Mucosa of descending colon (tissue), 3 donors: ENCODE measurements at regions not wholly inside any gene's neighbourhood (a gene's known extent, or its start where the extent isn't known, plus 50 kb on each side); places are given as distances from the start of the nearest gene placed in this dataset.
A peak's percentile ranks its signal among the peaks of the same experiment; 100 is the strongest.
"Not testable (repeated sequence)": the region's sequence is repeated elsewhere in the genome, so short reads cannot be mapped to it uniquely, and the experiment has no call there.

Source experiments
- ATAC-seq: fragments of 200-7000 bp; cut with Tn5 transposase; one replicate; pipeline ENCODE4 v1.9.1; 2020; ENCODE audit warnings: mild to moderate bottlenecking, moderate library complexity
- DNase-seq, 3 donors: peaks; one replicate each; pipeline ENCODE4 v3.0.0-alpha.2; 2020
- H3K36me3 ChIP-seq: fragments of 200-600 bp; one replicate; pipeline ENCODE4 v1.8.0; 2021; ENCODE audit warnings: low read depth, mild to moderate bottlenecking
- H3K4me1 ChIP-seq: fragments of 200-600 bp; one replicate; pipeline ENCODE4 v1.8.0; 2021; ENCODE audit warnings: low read depth, mild to moderate bottlenecking
- H3K4me3 ChIP-seq: fragments of 200-600 bp; one replicate; pipeline ENCODE4 v1.8.0; 2021; ENCODE audit warnings: mild to moderate bottlenecking
- H3K9me3 ChIP-seq: fragments of 200-600 bp; one replicate; pipeline ENCODE4 v1.8.0; 2021; ENCODE audit warnings: mild to moderate bottlenecking
- intact Hi-C, 2 donors: fragments of 100-400 bp; cut with DNase I in 1 of 2; cut with micrococcal nuclease in 1 of 2; formaldehyde crosslinking; loops; one replicate each; pipeline versions ENCODE4 v1.11.0 to v1.11.1; 2022; cut with DNase I, micrococcal nuclease
- TF ChIP-seq, protein P1 (sequence below): fragments of 200-600 bp; IDR thresholded peaks from one replicate; pipeline ENCODE4 v1.8.0; 2022; ENCODE audit warnings: antibody characterized with exemption, mild to moderate bottlenecking
- donor health status: DM: no; HTN: no; CAD: no; lungs with moderate emphysema.
- donor health status: DM: no; HTN: no; CAD: no.
- donor health status: DM: no; HTN: yes; CAD: no.

DNA sequence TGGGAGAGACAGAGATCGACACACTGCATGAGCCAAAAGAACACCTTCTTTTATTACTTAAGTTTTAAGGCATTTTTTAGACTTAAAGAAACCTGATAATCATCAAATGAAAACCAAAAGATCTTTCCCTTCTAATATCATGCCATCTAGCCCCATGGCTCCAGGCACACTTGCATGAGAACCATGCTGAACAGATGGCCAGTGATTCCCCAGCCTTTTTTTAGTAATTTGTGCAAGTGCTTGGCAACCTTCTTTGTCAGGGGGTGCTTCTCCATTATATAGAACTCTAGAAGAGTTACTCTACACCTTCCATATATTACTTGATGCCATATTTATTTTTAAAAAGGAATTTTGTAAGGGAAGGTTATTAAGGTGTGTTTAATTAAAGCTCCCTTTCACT lies 182.2 kb upstream of the TEX13C start:
- ATAC-seq: no peak
- no peaks in the 10 kb centered on the region for H3K9me3 ChIP-seq
- no peak overlapping the region for H3K4me3 ChIP-seq
- no peaks in the 10 kb centered on the region for H3K36me3 ChIP-seq
- intact Hi-C loops: no loop called here
- no peak for DNase-seq
- no peaks in the 10 kb centered on the region for H3K4me1 ChIP-seq
- TF ChIP-seq, protein P1, sequence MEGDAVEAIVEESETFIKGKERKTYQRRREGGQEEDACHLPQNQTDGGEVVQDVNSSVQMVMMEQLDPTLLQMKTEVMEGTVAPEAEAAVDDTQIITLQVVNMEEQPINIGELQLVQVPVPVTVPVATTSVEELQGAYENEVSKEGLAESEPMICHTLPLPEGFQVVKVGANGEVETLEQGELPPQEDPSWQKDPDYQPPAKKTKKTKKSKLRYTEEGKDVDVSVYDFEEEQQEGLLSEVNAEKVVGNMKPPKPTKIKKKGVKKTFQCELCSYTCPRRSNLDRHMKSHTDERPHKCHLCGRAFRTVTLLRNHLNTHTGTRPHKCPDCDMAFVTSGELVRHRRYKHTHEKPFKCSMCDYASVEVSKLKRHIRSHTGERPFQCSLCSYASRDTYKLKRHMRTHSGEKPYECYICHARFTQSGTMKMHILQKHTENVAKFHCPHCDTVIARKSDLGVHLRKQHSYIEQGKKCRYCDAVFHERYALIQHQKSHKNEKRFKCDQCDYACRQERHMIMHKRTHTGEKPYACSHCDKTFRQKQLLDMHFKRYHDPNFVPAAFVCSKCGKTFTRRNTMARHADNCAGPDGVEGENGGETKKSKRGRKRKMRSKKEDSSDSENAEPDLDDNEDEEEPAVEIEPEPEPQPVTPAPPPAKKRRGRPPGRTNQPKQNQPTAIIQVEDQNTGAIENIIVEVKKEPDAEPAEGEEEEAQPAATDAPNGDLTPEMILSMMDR: no peak

GRCh38 chrX:125150231-125150630 lies 169.4 kb upstream of the TEX13C start:
- no peak for ATAC-seq
- DNase-seq: no peak
- Histone ChIP-seq H3K4me1 (no peaks in the 10 kb centered on the region), H3K4me3 (no peak overlapping the region), H3K9me3 (no peaks in the 10 kb centered on the region), H3K36me3 (no peaks in the 10 kb centered on the region)
- intact Hi-C loops: no loop called here
- TF ChIP-seq, protein P1: no peak

GRCh38 chrX:125151146-125151545 lies 168.5 kb upstream of the TEX13C start:
- no peak for ATAC-seq

DNA sequence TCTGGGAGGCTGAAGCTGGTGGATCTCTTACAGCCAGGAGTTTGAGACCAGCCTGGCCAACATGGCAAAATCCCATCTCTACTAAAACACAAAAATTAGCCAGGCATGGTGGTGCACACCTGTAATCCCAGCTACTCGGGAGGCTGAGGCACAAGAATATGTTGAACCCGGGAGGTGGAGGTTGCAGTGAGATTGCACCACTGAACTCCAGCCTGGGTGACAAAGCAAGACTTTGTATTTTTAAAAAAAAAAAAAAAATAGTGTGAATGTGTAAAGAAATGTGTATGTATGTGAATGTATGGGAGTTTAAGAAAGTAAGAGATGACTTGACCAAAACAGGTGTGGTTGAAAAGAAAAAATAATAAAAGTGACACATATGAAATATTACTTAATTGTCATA lies 167.7 kb upstream of the TEX13C start:
- Histone ChIP-seq H3K36me3 (no peaks in the 10 kb centered on the region), H3K4me3 (no peak overlapping the region), H3K9me3 (no peaks in the 10 kb centered on the region), H3K4me1 (no peaks in the 10 kb centered on the region)
- DNase-seq (no peak), ATAC-seq (no peak)
- intact Hi-C loops: no loop called here
- TF ChIP-seq, protein P1: no peak

More at GRCh38 chrX:125151146-125151545, 168.5 kb upstream of the TEX13C start:
- no peak for DNase-seq
- Histone ChIP-seq H3K4me1 (no peaks in the 10 kb centered on the region), H3K4me3 (no peak overlapping the region), H3K9me3 (no peaks in the 10 kb centered on the region), H3K36me3 (no peaks in the 10 kb centered on the region)
- TF ChIP-seq, protein P1: no peak
- intact Hi-C loops: no loop called here

GRCh38 chrX:125153621-125154020 lies 166.1 kb upstream of the TEX13C start:
- DNase-seq (no peak), ATAC-seq (no peak)
- TF ChIP-seq, protein P1: no peak
- intact Hi-C loops: no loop called here
- no peaks in the 10 kb centered on the region for H3K36me3 ChIP-seq
- H3K9me3 ChIP-seq: no peaks in the 10 kb centered on the region
- H3K4me3 ChIP-seq: no peak overlapping the region
- H3K4me1 ChIP-seq: no peaks in the 10 kb centered on the region

GRCh38 chrX:125154288-125155257 lies 165.1 kb upstream of the TEX13C start:
- ATAC-seq, H3K9me3 ChIP-seq, H3K36me3 ChIP-seq, H3K4me3 ChIP-seq, intact Hi-C loops, H3K4me1 ChIP-seq, DNase-seq: not testable (repeated sequence)

DNA sequence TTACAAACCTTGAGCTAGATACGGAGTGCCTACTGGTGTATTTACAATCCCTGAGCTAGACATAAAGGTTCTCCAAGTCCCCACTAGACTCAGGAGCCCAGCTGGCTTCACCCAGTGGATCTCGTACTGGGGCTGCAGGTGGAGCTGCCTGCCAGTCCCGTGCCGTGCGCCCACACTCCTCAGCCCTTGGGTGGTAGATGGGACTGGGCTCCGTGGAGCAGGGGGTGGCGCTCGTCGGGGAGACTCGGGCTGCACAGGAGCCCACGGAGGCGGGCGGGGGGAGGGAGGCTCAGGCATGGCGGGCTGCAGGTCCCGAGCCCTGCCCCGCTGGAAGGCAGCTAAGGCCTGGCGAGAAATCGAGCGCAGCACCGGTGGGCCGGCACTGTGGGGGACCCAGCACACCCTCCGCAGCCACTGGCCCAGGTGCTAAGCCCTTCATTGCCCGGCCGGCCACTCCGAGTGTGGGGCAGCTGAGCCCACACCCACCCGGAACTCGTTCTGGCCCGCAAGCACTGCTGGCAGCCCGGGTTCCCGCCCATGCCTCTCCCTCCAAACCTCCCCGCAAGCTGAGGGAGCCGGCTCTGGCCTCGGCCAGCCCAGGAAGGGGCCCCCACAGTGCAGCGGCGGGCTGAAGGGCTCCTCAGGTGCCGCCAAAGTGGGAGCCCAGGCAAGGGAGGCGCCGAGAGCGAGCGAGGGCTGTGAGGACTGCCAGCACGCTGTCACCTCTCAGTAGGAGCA lies 164.2 kb upstream of the TEX13C start:
- H3K36me3 ChIP-seq, ATAC-seq, H3K4me3 ChIP-seq, H3K9me3 ChIP-seq, H3K4me1 ChIP-seq, intact Hi-C loops: not testable (repeated sequence)
- DNase-seq: peak in 1 of 3 donors; percentile 41
